ENCODE measurements at regions not wholly inside any gene's neighbourhood (a gene's known extent, or its start where the extent isn't known, plus 50 kb on each side); places are given as distances from the start of the nearest gene placed in this dataset.

- no peak for TF ChIP-seq POLR2AphosphoS5 (IDR thresholded peaks at IDR 0.05; ENCODE audit: low read depth, low read length)
- TF ChIP-seq POLR2A (IDR thresholded peaks at IDR 0.05; ENCODE audit: low read depth, low read length) = no peak
- no peak for TF ChIP-seq PAX5 (IDR thresholded peaks at IDR 0.05; ENCODE audit: insufficient read depth, low read length, severe bottlenecking)
- no peak for TF ChIP-seq POU2F2 (IDR thresholded peaks at IDR 0.05; ENCODE audit: low read depth, low read length)
- TF ChIP-seq TAF1 (IDR thresholded peaks at IDR 0.05; ENCODE audit: low read depth, low read length) = no peak
- TF ChIP-seq SPI1 (IDR thresholded peaks at IDR 0.05; ENCODE audit: low read depth, low read length) = no peak
Measured at GRCh38 chr9:111149018-111149759, 110.9 kb upstream of the LPAR1 start.

Data from GM12891 (cell line).